ENCODE measurements at regions not wholly inside any gene's neighbourhood (a gene's known extent, or its start where the extent isn't known, plus 50 kb on each side); places are given as distances from the start of the nearest gene placed in this dataset.

GRCh38 chr1:234716908-234717375 is 107.0 kb upstream of the IRF2BP2 start:
- H3K9me3 Mint-ChIP-seq, result no peaks in the 10 kb centered on the region
- H3K27me3 Mint-ChIP-seq (ENCODE audit: low read depth), result no peaks in the 10 kb centered on the region
- DNase-seq (ENCODE audit: low read depth, low spot score), result peak; percentile 16
- no peak for TF ChIP-seq CTCF (conservative IDR thresholded peaks at IDR 0.05)
- H3K27ac Mint-ChIP-seq (ENCODE audit: unreplicated experiment), result peak overlapping the region; percentile 98
- peak overlapping the region; percentile 16 for H3K4me3 Mint-ChIP-seq
- peaks cover 67% of the 10 kb centered on the region for H3K4me1 Mint-ChIP-seq
- no peaks in the 10 kb centered on the region for H3K36me3 Mint-ChIP-seq (ENCODE audit: low read depth)

GRCh38 chr1:234715252-234716014 is 105.5 kb upstream of the IRF2BP2 start:
- H3K4me1 Mint-ChIP-seq, result peaks cover 52% of the 10 kb centered on the region
- H3K27me3 Mint-ChIP-seq (ENCODE audit: low read depth), result no peaks in the 10 kb centered on the region
- no peak for DNase-seq (ENCODE audit: low read depth, low spot score)
- H3K9me3 Mint-ChIP-seq, result no peaks in the 10 kb centered on the region
- peak overlapping the region; percentile 51 for H3K27ac Mint-ChIP-seq (ENCODE audit: unreplicated experiment)
- no peaks in the 10 kb centered on the region for H3K36me3 Mint-ChIP-seq (ENCODE audit: low read depth)
- no peak overlapping the region for H3K4me3 Mint-ChIP-seq
- TF ChIP-seq CTCF (conservative IDR thresholded peaks at IDR 0.05), result no peak

GRCh38 chr1:234713859-234714258 is 103.9 kb upstream of the IRF2BP2 start:
- Mint-ChIP-seq H3K27ac (ENCODE audit: unreplicated experiment) (no peak overlapping the region), H3K36me3 (ENCODE audit: low read depth) (no peaks in the 10 kb centered on the region), H3K27me3 (ENCODE audit: low read depth) (no peaks in the 10 kb centered on the region), H3K9me3 (no peaks in the 10 kb centered on the region), H3K4me1 (peaks cover 42% of the 10 kb centered on the region), H3K4me3 (no peak overlapping the region)
- no peak for DNase-seq (ENCODE audit: low read depth, low spot score)
- no peak for TF ChIP-seq CTCF (conservative IDR thresholded peaks at IDR 0.05)

DNA sequence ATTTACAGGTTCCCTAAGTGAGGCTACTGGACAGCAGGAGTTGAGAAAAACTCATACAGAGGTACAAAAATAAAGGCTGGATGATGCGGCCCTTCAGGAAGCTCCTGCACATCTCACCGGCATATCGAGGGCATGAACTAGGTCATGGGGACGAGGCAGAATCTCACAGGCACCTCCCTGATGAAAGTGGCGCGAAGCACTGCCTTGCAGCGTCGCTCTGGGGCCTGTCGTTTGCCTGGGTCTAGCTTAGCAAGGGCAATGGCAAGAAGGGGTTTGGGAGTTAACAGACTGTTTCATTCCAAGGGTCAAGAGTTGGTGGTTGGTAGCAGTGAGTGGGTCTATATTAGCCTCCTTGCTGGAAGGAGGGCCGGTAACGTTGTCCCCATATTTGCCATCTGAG is 103.5 kb upstream of the IRF2BP2 start:
- no peak for DNase-seq (ENCODE audit: low read depth, low spot score)
- Mint-ChIP-seq H3K4me1 (peaks cover 40% of the 10 kb centered on the region), H3K36me3 (ENCODE audit: low read depth) (no peaks in the 10 kb centered on the region)

GRCh38 chr1:234712891-234713305 is 102.9 kb upstream of the IRF2BP2 start:
- Mint-ChIP-seq H3K4me3 (no peak overlapping the region), H3K27ac (ENCODE audit: unreplicated experiment) (no peak overlapping the region), H3K4me1 (peaks cover 35% of the 10 kb centered on the region), H3K36me3 (ENCODE audit: low read depth) (no peaks in the 10 kb centered on the region), H3K9me3 (no peaks in the 10 kb centered on the region), H3K27me3 (ENCODE audit: low read depth) (no peaks in the 10 kb centered on the region)
- TF ChIP-seq CTCF (conservative IDR thresholded peaks at IDR 0.05), result no peak
- DNase-seq (ENCODE audit: low read depth, low spot score), result no peak

More for the DNA sequence above, 103.5 kb upstream of the IRF2BP2 start:
- no peak for TF ChIP-seq CTCF (conservative IDR thresholded peaks at IDR 0.05)
- no peaks in the 10 kb centered on the region for H3K9me3 Mint-ChIP-seq
- no peaks in the 10 kb centered on the region for H3K27me3 Mint-ChIP-seq (ENCODE audit: low read depth)
- no peak overlapping the region for H3K27ac Mint-ChIP-seq (ENCODE audit: unreplicated experiment)
- no peak overlapping the region for H3K4me3 Mint-ChIP-seq

Data from neural crest cell (in vitro differentiated cells).